ENCODE measurements at regions not wholly inside any gene's neighbourhood (a gene's known extent, or its start where the extent isn't known, plus 50 kb on each side); places are given as distances from the start of the nearest gene placed in this dataset.

DNA sequence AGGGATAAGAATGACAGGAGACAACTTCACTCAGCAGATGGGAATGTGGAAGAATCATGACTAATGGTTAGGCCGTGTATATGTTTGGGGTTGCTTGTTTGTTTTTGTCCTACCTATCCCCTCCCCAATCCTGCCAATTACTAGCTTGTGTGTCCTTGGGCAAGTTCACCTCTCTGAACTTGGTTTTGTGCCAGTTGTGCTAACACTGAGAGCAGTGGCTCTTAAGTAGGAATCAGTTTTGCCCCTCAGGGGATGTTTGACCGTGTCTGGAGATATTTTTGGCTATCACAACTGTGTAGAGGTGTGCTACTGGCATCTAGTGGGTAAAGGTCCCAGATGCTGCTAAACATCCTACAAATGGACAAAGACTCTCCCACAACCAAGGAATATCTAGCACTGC, 287.0 kb downstream of the DMRT2 start:
- DNase-seq, result no peak

DNA sequence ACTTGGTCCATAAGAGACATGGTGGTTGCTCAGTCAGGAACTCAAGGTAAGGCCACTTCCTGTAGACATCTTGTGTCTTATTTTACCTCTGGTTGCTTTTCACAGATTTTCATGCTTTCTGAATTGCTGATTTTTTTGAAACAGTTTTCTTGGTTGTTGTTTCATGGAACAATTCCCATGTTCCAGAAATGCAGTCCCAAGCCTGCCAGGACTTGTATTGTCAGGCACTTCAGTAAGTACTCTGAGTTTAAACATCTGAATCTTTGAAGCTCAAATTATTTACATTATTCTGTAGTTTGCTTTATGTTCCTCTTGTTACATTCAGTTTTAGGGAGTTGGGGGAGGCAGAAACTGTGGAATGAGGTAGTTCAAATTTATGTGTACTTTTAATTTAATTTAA, 290.2 kb downstream of the DMRT2 start:
- no peak for DNase-seq

DNA sequence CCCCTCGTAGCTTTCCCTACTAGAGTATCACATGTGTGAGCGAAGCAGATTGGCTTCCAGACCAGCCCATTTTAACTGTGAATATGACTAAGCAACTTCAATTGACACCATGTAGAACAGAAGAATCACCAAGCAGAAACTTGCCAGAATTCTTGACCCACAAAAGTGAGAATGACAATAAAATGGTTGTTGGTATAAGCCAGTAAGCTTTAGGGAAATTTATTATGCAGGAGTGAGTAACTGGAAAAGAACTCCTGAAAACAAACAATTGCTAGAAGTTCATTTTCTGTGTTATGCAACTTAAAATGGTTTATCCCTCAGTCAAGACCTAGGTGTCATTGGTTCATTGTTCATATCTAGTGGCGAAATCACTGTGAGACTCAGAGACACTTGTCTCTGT, 303.1 kb downstream of the DMRT2 start:
- no peak for DNase-seq

DNA sequence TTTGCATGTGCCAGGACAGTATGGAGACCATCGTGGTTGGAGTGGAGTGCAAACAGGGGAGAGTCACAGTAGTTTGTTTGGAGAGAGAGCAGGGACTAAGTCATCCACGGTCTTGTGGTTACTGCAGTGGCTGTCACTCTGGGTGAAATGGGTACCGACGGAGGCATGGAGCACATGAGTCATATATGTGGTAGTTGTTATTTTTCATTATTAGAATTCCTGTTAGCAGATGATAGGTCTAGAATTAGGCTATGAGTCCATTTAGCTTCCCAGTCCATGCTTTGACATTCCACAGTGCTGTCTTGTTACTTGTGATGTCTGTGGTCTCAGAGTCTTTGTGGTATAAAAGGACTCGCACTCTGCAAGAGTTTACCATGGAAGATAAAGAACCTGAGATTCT, 303.9 kb downstream of the DMRT2 start:
- no peak for DNase-seq

DNA sequence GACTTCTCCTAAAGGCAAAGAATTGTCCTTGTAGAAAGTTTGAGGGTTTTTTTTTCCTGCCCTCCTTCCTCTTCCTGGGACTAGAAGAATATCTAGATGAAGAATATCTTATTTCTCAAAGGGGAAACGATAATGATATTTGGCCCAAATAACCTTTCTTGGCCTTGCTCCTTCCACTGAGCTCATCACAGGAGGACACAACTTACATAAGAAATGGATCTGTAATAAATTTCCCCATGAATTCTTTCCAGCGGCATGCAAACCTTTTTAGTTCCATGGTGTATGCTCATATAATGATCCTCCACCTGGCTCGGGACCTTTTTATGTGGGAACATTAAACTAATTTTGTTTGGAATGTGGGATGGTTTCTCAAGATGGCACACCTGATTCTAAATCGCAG, 304.4 kb downstream of the DMRT2 start:
- DNase-seq, result no peak

DNA sequence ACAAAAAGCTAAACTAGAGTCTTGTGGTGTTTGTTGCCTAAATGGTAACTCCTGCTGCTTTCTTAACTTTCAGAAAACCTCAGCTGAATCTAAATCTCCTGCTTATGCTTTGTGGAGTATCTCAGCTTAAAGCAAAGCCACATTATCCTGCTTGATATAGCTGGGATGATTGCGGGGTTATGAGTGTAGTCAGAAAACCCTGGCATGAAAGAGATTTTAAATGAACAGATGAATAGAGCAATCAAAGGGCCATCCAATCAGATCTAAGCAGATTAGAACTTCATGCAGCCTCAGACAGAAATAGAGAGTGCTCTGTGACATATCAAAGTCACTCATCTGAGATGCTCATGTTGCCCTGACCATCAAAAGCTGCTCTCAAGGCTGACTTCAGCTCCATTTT, 305.5 kb downstream of the DMRT2 start:
- no peak for DNase-seq

DNA sequence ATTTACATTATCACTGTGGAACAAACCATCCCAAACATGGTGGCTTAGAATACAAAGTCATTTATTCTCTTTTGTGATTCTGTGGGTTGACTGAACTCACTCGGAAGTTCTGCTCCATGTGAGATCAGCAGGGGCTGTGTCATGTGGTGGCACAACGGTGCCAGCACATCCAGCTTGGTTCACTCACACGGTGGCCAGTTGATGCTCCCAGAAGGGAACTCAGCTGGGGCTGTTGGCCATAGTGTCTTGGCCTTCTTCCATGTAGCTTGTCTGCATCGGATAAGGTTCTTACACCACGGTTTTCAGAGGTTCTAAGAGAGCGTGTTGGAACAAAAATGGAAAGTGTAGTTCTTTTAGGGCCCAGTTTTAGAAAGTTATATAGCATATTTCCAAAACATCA, 312.7 kb downstream of the DMRT2 start:
- no peak for DNase-seq

DNA sequence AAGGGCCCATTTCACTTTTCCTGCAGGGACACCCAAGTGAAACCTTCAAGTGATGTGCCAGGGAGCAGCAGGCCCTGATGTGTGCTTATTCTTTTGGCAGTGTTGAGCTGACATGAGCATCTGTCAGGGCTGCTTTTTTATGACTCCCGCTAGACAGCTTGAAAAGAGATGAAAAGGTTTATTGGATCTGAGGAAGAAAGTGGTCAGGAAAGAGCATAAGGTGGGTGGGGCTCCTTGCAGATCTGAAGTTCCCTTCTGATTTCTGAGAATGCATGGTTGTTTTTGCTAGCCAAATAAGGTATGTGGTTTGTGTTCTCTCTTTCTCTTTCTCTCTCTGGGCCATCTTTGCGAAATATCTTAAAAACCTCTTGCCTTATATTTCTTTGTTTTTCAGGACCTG, 316.1 kb downstream of the DMRT2 start:
- DNase-seq, result no peak

DNA sequence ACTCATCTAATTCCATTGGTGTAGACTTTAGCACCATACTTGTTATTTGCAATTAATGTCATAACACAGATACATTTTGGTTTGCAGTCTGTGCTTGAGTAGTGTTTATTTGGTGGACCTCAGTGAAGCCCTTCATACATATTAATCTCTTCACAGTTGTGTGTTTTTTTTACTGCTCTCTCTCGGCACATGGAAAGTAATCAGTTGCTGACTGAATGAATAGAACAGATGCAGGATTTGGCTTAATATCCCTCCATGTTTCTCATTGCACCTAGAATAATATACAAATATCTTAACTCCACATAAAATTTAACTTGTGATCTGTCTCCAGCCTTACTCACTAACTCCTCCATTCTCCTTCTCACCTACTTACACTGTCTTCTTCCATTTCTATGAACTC, 319.1 kb downstream of the DMRT2 start:
- DNase-seq, result no peak

DNA sequence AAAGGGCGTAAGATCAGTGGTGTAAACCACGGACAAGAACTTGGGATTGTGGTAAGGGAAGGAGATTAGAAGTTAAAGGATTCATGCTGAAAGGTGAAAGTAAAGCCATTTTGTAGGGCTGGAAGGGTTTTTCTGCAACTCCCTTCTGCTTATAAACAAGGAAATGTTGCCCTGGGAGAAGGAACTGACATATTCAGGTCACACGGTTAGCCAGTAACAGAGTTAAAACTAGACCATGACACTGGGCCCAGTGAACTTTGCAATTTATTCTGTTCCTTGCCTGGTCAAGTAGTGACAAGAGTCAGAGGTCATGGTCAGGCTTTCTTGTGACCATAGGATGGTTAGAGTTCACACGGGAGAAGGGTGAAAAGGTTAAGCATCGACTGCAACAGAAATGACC, 323.3 kb downstream of the DMRT2 start:
- no peak for DNase-seq

DNA sequence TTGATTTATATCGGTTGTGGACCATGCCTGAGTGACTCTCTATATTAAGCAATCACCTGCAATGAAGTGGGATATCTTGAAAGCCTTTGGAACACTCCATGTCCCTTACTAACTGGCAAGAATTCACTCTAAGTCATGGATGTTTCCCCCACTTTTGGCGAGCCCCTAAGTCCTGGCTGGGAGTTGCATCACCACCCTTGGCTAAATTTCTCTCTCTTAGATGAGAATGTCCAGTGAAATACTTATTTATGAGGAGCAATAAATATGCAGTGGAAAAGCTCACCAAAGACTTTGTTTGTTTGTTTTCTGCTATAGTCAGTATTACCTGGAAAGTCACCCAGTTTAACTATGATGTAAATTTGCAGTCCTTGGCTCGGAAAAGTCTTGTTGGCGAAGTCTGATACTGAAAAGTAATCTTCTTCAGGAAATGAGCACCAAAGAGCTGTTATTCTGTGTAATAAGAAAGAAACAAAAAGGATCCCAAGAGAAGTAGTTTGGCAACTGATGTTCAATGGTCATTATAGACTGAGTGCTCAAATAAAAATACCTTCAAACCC, 333.8 kb downstream of the DMRT2 start:
- DNase-seq, result no peak

DNA sequence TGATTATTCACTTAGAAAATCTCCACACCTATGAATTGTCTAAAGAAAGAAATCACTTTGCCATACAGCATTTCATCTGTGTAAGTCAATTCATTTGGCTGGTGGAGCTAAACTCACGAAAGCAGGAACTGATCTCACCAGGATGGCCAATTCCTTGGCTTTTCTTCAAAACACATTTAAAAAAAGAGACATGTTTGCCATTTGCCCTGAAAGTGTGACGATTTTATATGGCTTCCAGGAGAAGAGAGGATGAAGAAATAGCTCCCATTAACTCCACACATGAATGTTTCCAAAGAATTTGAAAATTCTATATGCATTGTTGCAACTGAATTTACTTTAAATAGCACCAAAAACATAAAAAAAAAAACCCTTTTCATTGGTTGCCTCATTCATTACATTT, 334.7 kb downstream of the DMRT2 start:
- DNase-seq, result no peak

DNA sequence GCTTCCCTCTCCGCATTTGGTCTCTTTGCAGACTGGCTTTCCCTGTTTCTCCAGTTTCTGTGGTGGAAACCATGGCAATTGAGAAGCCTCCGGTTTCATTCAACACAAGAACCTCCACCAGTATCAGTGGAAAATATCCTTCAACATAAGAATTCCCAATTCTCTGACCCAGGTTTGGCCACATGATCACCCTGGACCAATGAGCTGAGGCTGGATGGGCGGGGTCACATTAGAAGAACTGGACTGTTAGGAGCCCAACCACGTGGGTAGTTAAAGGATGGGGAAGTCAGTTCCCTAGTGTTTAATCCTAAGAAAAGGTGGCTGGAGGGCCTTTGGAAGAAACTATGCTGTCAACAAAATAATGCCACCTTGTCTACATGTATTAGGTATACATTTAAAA, 336.3 kb downstream of the DMRT2 start:
- no peak for DNase-seq

DNA sequence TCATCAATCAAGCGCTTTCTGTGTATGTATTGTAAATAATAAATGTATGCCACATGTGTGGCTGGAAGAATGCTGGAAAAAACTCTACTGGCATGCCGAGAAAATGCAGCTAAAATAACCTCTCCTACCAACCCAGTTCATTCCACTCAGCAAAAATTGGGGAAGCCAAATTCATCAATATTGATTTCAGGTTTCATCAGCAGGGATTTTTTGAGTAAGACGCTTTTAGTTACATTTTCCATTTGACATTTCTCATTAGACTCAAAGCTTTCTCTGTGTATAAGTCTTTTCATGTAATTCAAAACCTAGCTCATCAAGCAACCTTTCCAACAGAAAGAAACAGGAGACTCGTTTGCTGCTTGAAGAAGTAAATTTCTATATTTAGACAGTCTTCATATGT, 338.1 kb downstream of the DMRT2 start:
- no peak for DNase-seq

DNA sequence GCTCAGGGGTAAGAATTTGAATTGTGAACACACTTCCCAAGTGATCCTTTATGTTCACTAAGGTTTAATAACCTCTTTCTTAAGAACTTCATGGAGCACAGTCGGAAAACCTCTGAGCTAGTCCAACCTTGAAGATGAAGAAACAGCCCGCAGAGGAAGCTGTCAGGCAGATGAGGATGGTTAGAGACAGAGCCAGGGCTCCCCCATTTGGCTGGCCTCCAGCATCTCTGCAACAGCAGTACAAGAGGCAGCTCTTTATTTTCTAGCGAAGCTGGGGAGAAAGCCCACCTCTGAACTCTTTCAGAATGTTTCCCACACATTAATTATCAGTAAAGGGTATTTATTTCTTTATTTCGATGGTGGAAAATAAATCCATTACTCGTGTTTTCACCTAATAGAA, 350.8 kb downstream of the DMRT2 start:
- no peak for DNase-seq

DNA sequence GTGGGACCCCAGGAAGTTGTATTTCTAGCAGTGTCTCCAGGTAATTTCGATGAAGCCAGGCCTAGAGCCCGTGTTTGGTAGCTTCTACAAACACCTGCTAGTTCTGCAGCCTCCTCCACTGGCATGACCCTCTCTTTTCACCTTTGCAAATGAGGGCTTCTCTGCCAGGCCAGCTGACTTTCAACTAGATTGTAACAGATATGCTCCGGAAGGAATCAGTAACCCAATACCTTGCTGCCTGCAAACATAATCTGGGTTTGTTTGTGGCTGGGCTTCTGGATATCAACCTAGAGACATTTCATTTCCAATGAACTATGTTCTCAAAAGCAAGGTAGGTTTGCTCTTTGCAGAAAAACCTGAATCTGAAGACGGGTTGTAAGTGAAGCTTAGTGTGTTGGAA, 354.8 kb downstream of the DMRT2 start:
- no peak for DNase-seq

DNA sequence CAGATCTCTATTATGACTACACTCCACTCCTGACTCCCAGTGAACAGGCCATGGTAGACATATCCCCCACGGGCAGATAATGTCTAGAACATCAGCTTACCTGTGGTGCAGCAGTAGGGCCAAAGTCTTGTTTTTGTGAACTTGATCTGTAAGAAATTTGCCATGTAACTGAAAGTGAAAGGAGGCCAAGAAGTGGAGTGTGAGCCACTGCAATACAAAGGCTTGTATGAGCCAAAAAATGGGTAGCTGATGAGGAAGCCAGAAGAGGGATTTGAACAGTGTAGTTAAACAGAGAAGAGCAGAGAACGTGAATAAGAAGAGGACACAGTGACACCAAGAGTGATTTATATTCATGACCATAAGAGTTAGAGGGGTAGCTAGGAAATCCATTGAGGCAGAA, 361.7 kb downstream of the DMRT2 start:
- no peak for DNase-seq

DNA sequence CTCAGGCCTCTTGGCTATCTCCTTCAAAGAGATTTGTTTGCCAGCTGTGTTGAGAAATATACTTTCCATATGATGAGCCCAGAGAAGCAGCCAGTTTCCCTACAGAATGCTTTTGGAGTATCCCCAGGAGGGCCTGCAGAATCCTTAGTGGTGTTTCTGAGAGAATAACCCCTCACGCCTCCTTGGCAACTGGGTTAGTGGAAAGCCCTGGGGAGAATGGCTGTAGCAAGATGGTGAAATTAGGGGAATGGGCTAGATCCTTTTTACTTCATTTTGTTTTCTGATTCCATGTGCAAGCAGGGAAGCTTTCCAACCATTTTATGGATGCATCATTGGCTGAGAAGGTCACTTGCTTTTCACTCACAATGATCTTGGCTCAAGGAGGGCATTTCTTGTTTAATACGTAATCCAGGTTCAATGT, 364.6 kb downstream of the DMRT2 start:
- DNase-seq, result no peak

DNA sequence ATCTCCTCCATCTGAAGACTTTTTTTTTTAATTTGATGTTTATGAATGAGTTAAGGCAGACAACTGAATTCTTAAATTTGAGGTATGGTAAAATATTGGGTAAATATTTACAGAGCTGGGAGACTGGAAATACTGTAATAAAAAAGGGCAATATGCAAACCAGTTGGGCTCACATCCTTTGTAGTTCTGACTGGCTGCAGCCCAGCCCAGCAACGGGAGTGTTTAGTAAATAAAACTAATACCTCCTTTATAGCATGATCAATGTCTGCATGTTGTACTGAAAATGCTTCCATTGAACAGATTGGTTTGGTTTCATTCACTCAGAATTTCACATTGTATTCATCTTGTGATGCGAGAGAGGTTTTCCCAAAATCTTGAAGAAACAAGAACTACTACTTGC, 365.0 kb downstream of the DMRT2 start:
- no peak for DNase-seq

DNA sequence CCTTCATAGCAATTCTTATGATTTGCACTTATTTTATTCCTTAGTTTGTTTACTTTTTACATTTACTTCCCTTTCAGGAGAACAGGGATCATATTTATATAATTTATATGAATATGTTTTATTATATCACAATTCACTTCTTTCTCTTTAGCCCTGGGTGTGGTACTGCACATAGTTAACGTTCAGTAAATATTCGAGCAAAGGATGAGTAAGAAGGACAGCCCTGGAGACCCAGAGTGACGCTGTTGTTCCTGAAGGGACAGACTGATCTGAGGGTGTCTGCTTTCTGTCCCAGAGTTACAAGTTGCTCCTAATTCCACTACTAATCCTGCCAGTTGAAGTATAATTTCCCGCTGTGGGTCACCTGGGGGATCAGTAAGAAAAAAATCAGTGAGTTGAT, 366.1 kb downstream of the DMRT2 start:
- DNase-seq, result no peak

DNA sequence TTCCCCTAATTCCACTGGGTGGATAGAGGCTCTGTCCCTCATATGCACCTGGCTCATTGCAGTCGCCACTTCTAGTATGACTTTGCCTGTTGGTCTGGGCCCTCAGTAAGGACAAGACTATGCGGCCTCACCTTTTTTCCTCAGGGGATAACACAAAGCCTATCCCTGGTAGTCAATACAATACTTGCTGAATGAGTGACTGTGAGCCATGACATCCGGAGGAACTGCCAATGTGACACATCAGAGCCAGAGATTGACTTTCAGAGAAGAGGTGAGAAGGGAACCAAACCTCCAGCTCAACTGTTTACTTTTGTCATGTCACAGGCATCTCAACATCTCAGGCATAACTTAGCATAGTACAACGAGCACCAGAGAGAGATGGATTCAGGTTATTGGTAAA, 371.3 kb downstream of the DMRT2 start:
- DNase-seq, result no peak

DNA sequence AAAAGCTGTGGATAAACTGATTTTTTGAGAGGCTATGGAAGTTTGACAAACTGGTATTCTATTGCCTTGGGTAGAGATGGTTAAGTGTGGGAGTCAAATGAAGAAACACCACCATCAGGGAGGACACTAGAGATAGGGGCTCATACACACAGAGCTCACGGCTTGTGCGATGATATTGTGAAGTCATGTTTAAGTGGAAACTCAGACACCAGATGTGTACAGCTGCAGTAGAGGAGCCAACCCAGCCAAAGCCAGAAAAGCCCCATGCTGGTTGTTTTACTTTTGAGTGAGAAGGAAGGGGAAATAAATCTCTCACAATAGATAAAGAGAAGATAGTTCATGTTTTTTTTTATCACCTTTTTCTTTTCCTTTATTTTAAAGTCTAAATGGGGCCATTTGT, 377.7 kb downstream of the DMRT2 start:
- no peak for DNase-seq

DNA sequence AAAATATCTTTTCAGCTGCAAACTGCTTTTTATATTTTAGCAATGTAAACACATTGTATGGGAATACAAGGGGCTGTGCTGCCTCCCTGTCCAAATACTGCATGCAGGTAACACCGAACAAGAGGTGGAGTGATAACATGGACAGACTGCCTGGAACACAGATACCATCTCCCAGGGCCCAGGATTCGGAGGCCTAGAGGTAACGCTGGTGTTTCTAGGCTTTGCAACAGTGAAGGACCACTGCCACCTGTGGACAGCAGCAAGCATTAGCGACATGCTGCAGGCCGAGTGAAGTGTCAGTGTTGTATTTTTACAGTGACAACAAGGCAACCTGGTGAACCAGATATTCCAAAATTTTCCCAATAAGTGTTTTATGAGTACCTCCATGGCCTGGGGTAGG, 379.1 kb downstream of the DMRT2 start:
- DNase-seq, result no peak

DNA sequence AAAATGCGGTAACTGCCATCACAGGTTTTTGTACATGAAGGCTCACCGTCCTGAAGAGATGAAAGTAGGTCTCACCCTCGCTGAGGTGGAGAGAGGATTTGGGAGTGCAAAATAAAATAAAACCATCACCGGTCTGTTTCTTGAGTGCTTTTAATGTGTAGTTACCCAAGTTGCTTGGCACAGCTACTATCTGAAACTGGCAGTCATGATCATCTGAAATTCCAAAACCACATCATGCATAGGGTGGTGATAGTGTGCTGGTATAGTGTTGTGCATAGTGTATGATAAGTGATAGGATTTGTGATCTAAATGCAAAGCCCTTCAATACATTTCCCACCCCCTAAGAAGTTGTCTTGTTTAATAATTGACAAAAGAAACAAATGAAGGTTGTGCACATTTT, 381.3 kb downstream of the DMRT2 start:
- no peak for DNase-seq

DNA sequence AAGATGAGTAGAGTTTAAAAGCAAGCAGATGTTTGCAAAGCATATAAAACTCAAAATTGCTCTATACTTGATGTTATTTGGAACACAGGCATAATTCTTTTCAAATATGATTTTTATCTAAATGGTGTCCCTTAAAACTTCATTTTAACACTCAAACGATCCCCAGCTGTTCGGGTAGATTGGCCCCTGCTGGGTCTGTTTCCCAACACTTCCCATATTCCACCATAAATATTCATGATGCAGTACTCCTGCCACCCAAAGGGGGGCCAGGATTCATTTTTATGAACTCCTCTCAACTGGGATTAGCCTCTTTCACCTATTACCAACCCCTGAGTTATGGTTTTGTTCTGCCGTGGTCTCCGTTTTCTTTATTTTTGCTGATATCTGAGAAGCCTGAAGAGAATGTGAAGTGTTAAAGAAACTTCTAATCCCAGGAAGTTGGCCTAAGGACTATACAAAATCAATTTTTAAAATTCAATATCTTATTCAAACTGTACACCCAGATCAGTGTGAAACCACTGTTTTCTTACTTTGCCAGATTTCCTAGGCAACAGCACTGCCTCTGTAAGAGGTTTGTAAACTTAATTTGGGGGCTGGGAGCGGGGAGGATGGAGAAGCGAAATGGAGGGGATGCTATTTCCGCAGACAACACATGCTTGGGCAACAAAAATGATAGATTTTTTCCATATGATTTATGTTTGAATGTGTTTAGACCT, 384.1 kb downstream of the DMRT2 start:
- DNase-seq, result no peak
